ENCODE measurements at regions not wholly inside any gene's neighbourhood (a gene's known extent, or its start where the extent isn't known, plus 50 kb on each side); places are given as distances from the start of the nearest gene placed in this dataset.

- no peaks in the 10 kb centered on the region for H4K20me1 ChIP-seq (ENCODE audit: insufficient read depth, low read length, poor library complexity, severe bottlenecking)
- no peaks in the 10 kb centered on the region for H3K27me3 ChIP-seq (ENCODE audit: insufficient read depth, low read length, poor library complexity, severe bottlenecking)
- H3K4me3 ChIP-seq (ENCODE audit: low read length, poor library complexity, severe bottlenecking): no peak overlapping the region
- H3F3A ChIP-seq (ENCODE audit: low read depth): no peaks in the 10 kb centered on the region
- H3K4me2 ChIP-seq (ENCODE audit: low read depth, low read length, poor library complexity, severe bottlenecking): no peak overlapping the region
- peaks cover 27% of the 10 kb centered on the region for H3K4me1 ChIP-seq (ENCODE audit: insufficient read depth, low read length, poor library complexity, severe bottlenecking)
- no peak overlapping the region for H2AFZ ChIP-seq (ENCODE audit: low read length)
- no peak overlapping the region for H3K9ac ChIP-seq (ENCODE audit: low read depth, low read length, poor library complexity, severe bottlenecking)
- H3K9me2 ChIP-seq (replicated peaks; ENCODE audit: low read depth, low read length): no peaks in the 10 kb centered on the region
- no peaks in the 10 kb centered on the region for H3K9me3 ChIP-seq (ENCODE audit: insufficient read depth, low read depth, low read length)
- TF ChIP-seq, protein P1, sequence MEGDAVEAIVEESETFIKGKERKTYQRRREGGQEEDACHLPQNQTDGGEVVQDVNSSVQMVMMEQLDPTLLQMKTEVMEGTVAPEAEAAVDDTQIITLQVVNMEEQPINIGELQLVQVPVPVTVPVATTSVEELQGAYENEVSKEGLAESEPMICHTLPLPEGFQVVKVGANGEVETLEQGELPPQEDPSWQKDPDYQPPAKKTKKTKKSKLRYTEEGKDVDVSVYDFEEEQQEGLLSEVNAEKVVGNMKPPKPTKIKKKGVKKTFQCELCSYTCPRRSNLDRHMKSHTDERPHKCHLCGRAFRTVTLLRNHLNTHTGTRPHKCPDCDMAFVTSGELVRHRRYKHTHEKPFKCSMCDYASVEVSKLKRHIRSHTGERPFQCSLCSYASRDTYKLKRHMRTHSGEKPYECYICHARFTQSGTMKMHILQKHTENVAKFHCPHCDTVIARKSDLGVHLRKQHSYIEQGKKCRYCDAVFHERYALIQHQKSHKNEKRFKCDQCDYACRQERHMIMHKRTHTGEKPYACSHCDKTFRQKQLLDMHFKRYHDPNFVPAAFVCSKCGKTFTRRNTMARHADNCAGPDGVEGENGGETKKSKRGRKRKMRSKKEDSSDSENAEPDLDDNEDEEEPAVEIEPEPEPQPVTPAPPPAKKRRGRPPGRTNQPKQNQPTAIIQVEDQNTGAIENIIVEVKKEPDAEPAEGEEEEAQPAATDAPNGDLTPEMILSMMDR (conservative IDR thresholded peaks at IDR 0.05; ENCODE audit: low read length): no peak
- TF ChIP-seq EZH2phosphoT487 (IDR thresholded peaks at IDR 0.05; ENCODE audit: borderline replicate concordance): no peak
- no peaks in the 10 kb centered on the region for H3K36me3 ChIP-seq (ENCODE audit: insufficient read depth, low read length)
- H3K79me2 ChIP-seq (ENCODE audit: insufficient read depth, low read length): no peaks in the 10 kb centered on the region
Observed at GRCh38 chr9:86669422-86669821, 277.9 kb downstream of the GAS1 start.

GRCh38 chr9:86668488-86668887 lies 278.8 kb downstream of the GAS1 start:
- no peak overlapping the region for H3K9ac ChIP-seq (ENCODE audit: low read depth, low read length, poor library complexity, severe bottlenecking)
- no peak overlapping the region for H2AFZ ChIP-seq (ENCODE audit: low read length)
- no peaks in the 10 kb centered on the region for H3K9me2 ChIP-seq (replicated peaks; ENCODE audit: low read depth, low read length)
- no peaks in the 10 kb centered on the region for H3K9me3 ChIP-seq (ENCODE audit: insufficient read depth, low read depth, low read length)
- no peaks in the 10 kb centered on the region for H3F3A ChIP-seq (ENCODE audit: low read depth)
- H3K36me3 ChIP-seq (ENCODE audit: insufficient read depth, low read length): no peaks in the 10 kb centered on the region
- H3K4me3 ChIP-seq (ENCODE audit: low read length, poor library complexity, severe bottlenecking): no peak overlapping the region
- no peaks in the 10 kb centered on the region for H3K27me3 ChIP-seq (ENCODE audit: insufficient read depth, low read length, poor library complexity, severe bottlenecking)
- H4K20me1 ChIP-seq (ENCODE audit: insufficient read depth, low read length, poor library complexity, severe bottlenecking): no peaks in the 10 kb centered on the region
- no peak for TF ChIP-seq EZH2phosphoT487 (IDR thresholded peaks at IDR 0.05; ENCODE audit: borderline replicate concordance)
- TF ChIP-seq, protein P1 (conservative IDR thresholded peaks at IDR 0.05; ENCODE audit: low read length): no peak
- H3K4me1 ChIP-seq (ENCODE audit: insufficient read depth, low read length, poor library complexity, severe bottlenecking): peaks cover 19% of the 10 kb centered on the region
- no peak overlapping the region for H3K4me2 ChIP-seq (ENCODE audit: low read depth, low read length, poor library complexity, severe bottlenecking)
- no peaks in the 10 kb centered on the region for H3K79me2 ChIP-seq (ENCODE audit: insufficient read depth, low read length)

- Histone ChIP-seq H4K20me1 (ENCODE audit: insufficient read depth, low read length, poor library complexity, severe bottlenecking) (no peaks in the 10 kb centered on the region), H3F3A (ENCODE audit: low read depth) (no peaks in the 10 kb centered on the region), H3K9me2 (replicated peaks; ENCODE audit: low read depth, low read length) (no peaks in the 10 kb centered on the region)
Observed at GRCh38 chr9:86667307-86667706, 280.0 kb downstream of the GAS1 start.

More at GRCh38 chr9:86667307-86667706, 280.0 kb downstream of the GAS1 start:
- TF ChIP-seq, protein P1 (conservative IDR thresholded peaks at IDR 0.05; ENCODE audit: low read length): no peak
- no peak for TF ChIP-seq EZH2phosphoT487 (IDR thresholded peaks at IDR 0.05; ENCODE audit: borderline replicate concordance)
- Histone ChIP-seq H3K79me2 (ENCODE audit: insufficient read depth, low read length) (no peaks in the 10 kb centered on the region), H3K9me3 (ENCODE audit: insufficient read depth, low read depth, low read length) (no peaks in the 10 kb centered on the region), H3K27me3 (ENCODE audit: insufficient read depth, low read length, poor library complexity, severe bottlenecking) (no peaks in the 10 kb centered on the region), H3K4me1 (ENCODE audit: insufficient read depth, low read length, poor library complexity, severe bottlenecking) (peaks cover 8% of the 10 kb centered on the region), H2AFZ (ENCODE audit: low read length) (no peak overlapping the region), H3K36me3 (ENCODE audit: insufficient read depth, low read length) (no peaks in the 10 kb centered on the region), H3K4me2 (ENCODE audit: low read depth, low read length, poor library complexity, severe bottlenecking) (no peak overlapping the region), H3K9ac (ENCODE audit: low read depth, low read length, poor library complexity, severe bottlenecking) (no peak overlapping the region), H3K4me3 (ENCODE audit: low read length, poor library complexity, severe bottlenecking) (no peak overlapping the region)

Measured in Loucy (cell line).